Neural cell (in vitro differentiated cells): ENCODE measurements at regions not wholly inside any gene's neighbourhood (a gene's known extent, or its start where the extent isn't known, plus 50 kb on each side); places are given as distances from the start of the nearest gene placed in this dataset.

ENCODE experiments used
- H2AFZ ChIP-seq: fragments of 200-600, 300-800 bp; sonication (generic), shearing (Covaris generic); 2 replicates; pipeline ENCODE4 v1.6.0; 2014; ENCODE audit warnings: low read depth, mild to moderate bottlenecking, antibody characterized with exemption, low read length, moderate library complexity
- H3F3A ChIP-seq: fragments of 200-600 bp; shearing (Covaris generic); 2 replicates; pipeline ENCODE4 v1.6.1; 2016; ENCODE audit warnings: mild to moderate bottlenecking, moderate library complexity, mixed read lengths, antibody characterized with exemption, low read length; ENCODE audit not compliant: insufficient read depth, poor library complexity, severe bottlenecking
- H3K27ac ChIP-seq: fragments of 200-600, 300-800 bp; sonication (generic), shearing (Covaris generic); 2 replicates; pipeline ENCODE4 v1.5.1; 2014; ENCODE audit warnings: mild to moderate bottlenecking, low read length, moderate library complexity
- H3K27me3 ChIP-seq: fragments of 300-800, 200-600 bp; sonication (generic), shearing (Covaris generic); 2 replicates; pipeline ENCODE4 v1.6.0; 2014; ENCODE audit warnings: mild to moderate bottlenecking, low read depth, low read length, moderate library complexity; ENCODE audit not compliant: insufficient read depth
- H3K36me3 ChIP-seq: fragments of 300-800, 200-600 bp; sonication (generic), shearing (Covaris generic); 2 replicates; pipeline ENCODE4 v1.5.1; 2014; ENCODE audit warnings: mild to moderate bottlenecking, antibody characterized with exemption, low read length, moderate library complexity; ENCODE audit not compliant: insufficient read depth
- H3K4me2 ChIP-seq: fragments of 300-800, 200-600 bp; sonication (generic), shearing (Covaris generic); 2 replicates; pipeline ENCODE4 v1.6.0; 2014; ENCODE audit warnings: mild to moderate bottlenecking, low read length
- H3K4me3 ChIP-seq: fragments of 300-800, 200-600 bp; sonication (generic), shearing (Covaris generic); 2 replicates; pipeline ENCODE4 v1.5.1; 2014; ENCODE audit warnings: mild to moderate bottlenecking, low read length, moderate library complexity
- H3K79me2 ChIP-seq: fragments of 200-600 bp; shearing (Covaris generic); replicated peaks from 2 replicates; pipeline ENCODE4 v1.6.0; 2014; ENCODE audit warnings: mild to moderate bottlenecking, low read length, moderate library complexity; ENCODE audit not compliant: insufficient read depth
- H3K9ac ChIP-seq: fragments of 300-800, 200-600 bp; sonication (generic), shearing (Covaris generic); 2 replicates; pipeline ENCODE4 v1.6.1; 2016; ENCODE audit warnings: mild to moderate bottlenecking, low read length, mixed read lengths
- H3K9me2 ChIP-seq: fragments of 200-600 bp; shearing (Covaris generic); 2 replicates; pipeline ENCODE4 v1.6.1; 2016; ENCODE audit warnings: mild to moderate bottlenecking, low read length, mixed read lengths; ENCODE audit not compliant: insufficient read depth
- H3K9me3 ChIP-seq: fragments of 200-600, 300-800 bp; sonication (generic), shearing (Covaris generic); 2 replicates; pipeline ENCODE4 v1.6.1; 2016; ENCODE audit warnings: mild to moderate bottlenecking, mixed run types, low read length, moderate library complexity, mixed read lengths
- H4K20me1 ChIP-seq: fragments of 200-600 bp; shearing (Covaris generic); 2 replicates; pipeline ENCODE4 v1.6.1; 2016; ENCODE audit warnings: mild to moderate bottlenecking, mixed run types; ENCODE audit not compliant: insufficient read depth
- EP300 ChIP-seq: fragments of 450-650 bp; conservative IDR thresholded peaks from 2 replicates; pipeline ENCODE4 v1.6.1; 2014; ENCODE audit warnings: antibody characterized with exemption, mild to moderate bottlenecking, moderate library complexity; ENCODE audit not compliant: poor library complexity, severe bottlenecking
- EZH2 ChIP-seq: fragments of 200-600, 300-800 bp; shearing (Covaris generic), sonication (generic); IDR thresholded peaks from 2 replicates; pipeline ENCODE4 v1.6.1; 2014; ENCODE audit warnings: antibody characterized with exemption, low read length, borderline replicate concordance, mild to moderate bottlenecking; ENCODE audit not compliant: insufficient read depth, poor library complexity, severe bottlenecking
- MXI1 ChIP-seq: fragments of 450-650 bp; conservative IDR thresholded peaks from 2 replicates; pipeline ENCODE4 v1.6.1; 2014; ENCODE audit warnings: antibody characterized with exemption, mild to moderate bottlenecking; ENCODE audit not compliant: poor library complexity, severe bottlenecking
- POLR2AphosphoS5 ChIP-seq: IDR thresholded peaks from 2 replicates; pipeline ENCODE4 v1.6.1; 2012
- RAD21 ChIP-seq: fragments of 450-650 bp; conservative IDR thresholded peaks from 2 replicates; pipeline ENCODE4 v1.6.1; 2014; ENCODE audit warnings: antibody characterized with exemption, mild to moderate bottlenecking, moderate library complexity
- SMC3 ChIP-seq: fragments of 450-650 bp; conservative IDR thresholded peaks from 2 replicates; pipeline ENCODE4 v1.6.1; 2014; ENCODE audit warnings: antibody characterized with exemption, mild to moderate bottlenecking, moderate library complexity; ENCODE audit not compliant: poor library complexity
- TAF1 ChIP-seq: IDR thresholded peaks from 2 replicates; pipeline ENCODE4 v1.6.1; 2012; ENCODE audit warnings: low read depth
- TF ChIP-seq, protein P1 (sequence below): fragments of 450-650 bp; IDR thresholded peaks from 2 replicates; pipeline ENCODE4 v1.5.1; 2014; ENCODE audit warnings: antibody characterized with exemption, mild to moderate bottlenecking, moderate library complexity; ENCODE audit not compliant: poor library complexity, severe bottlenecking
- TF ChIP-seq, protein P2 (sequence below): IDR thresholded peaks from 2 replicates; pipeline ENCODE4 v1.6.1; 2012; ENCODE audit warnings: borderline replicate concordance

DNA sequence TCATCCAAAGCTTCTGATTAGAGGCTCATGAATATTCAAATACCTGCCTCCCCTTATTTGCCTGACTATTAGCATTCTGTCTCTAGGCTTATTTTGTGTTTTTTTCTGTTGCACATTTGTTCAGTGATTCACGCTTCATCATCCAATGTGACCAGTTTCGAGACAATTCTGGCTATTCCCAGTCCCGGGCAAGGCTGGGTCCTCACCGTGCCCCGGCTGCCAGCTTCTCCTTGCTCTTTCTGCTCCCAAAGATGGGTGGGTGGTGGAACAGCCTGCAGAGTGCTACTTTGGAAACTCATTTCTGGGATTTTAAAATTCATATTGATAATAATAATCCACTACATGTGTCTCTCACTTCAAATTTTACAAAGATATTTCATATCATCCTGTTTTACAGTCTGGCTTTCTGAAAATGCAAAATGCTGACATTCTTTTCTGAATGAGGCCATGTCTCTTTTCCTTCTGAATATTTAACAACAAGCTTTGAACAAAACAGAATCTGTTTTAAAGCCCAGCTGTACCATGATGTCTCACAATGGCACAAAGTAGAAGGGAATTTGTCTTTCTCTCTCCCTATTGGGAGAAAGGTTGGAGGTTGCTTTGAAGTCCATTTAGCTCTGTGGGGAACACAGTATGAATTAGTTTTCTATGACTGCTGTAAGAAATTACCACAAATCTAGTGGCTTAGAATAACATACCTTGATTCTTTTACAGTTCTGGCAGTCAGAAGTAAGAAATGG lies 116.9 kb upstream of the CDH13 start:
- no peak overlapping the region for H3K4me2 ChIP-seq
- H3K27me3 ChIP-seq: no peaks in the 10 kb centered on the region
- H3K9ac ChIP-seq: no peak overlapping the region
- TF ChIP-seq MXI1: no peak
- TF ChIP-seq TAF1: no peak
- TF ChIP-seq POLR2AphosphoS5: no peak
- no peak for TF ChIP-seq RAD21
- TF ChIP-seq EP300: no peak
- TF ChIP-seq, protein P1, sequence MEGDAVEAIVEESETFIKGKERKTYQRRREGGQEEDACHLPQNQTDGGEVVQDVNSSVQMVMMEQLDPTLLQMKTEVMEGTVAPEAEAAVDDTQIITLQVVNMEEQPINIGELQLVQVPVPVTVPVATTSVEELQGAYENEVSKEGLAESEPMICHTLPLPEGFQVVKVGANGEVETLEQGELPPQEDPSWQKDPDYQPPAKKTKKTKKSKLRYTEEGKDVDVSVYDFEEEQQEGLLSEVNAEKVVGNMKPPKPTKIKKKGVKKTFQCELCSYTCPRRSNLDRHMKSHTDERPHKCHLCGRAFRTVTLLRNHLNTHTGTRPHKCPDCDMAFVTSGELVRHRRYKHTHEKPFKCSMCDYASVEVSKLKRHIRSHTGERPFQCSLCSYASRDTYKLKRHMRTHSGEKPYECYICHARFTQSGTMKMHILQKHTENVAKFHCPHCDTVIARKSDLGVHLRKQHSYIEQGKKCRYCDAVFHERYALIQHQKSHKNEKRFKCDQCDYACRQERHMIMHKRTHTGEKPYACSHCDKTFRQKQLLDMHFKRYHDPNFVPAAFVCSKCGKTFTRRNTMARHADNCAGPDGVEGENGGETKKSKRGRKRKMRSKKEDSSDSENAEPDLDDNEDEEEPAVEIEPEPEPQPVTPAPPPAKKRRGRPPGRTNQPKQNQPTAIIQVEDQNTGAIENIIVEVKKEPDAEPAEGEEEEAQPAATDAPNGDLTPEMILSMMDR: no peak
- no peak for TF ChIP-seq SMC3
- no peak for TF ChIP-seq EZH2
- TF ChIP-seq, protein P2, sequence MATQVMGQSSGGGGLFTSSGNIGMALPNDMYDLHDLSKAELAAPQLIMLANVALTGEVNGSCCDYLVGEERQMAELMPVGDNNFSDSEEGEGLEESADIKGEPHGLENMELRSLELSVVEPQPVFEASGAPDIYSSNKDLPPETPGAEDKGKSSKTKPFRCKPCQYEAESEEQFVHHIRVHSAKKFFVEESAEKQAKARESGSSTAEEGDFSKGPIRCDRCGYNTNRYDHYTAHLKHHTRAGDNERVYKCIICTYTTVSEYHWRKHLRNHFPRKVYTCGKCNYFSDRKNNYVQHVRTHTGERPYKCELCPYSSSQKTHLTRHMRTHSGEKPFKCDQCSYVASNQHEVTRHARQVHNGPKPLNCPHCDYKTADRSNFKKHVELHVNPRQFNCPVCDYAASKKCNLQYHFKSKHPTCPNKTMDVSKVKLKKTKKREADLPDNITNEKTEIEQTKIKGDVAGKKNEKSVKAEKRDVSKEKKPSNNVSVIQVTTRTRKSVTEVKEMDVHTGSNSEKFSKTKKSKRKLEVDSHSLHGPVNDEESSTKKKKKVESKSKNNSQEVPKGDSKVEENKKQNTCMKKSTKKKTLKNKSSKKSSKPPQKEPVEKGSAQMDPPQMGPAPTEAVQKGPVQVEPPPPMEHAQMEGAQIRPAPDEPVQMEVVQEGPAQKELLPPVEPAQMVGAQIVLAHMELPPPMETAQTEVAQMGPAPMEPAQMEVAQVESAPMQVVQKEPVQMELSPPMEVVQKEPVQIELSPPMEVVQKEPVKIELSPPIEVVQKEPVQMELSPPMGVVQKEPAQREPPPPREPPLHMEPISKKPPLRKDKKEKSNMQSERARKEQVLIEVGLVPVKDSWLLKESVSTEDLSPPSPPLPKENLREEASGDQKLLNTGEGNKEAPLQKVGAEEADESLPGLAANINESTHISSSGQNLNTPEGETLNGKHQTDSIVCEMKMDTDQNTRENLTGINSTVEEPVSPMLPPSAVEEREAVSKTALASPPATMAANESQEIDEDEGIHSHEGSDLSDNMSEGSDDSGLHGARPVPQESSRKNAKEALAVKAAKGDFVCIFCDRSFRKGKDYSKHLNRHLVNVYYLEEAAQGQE: no peak
- no peaks in the 10 kb centered on the region for H3K9me3 ChIP-seq
- H3K36me3 ChIP-seq: no peaks in the 10 kb centered on the region
- no peaks in the 10 kb centered on the region for H3F3A ChIP-seq
- H4K20me1 ChIP-seq: no peaks in the 10 kb centered on the region
- no peaks in the 10 kb centered on the region for H3K79me2 ChIP-seq
- no peaks in the 10 kb centered on the region for H3K9me2 ChIP-seq
- H2AFZ ChIP-seq: no peak overlapping the region
- no peak overlapping the region for H3K27ac ChIP-seq
- H3K4me3 ChIP-seq: no peak overlapping the region

DNA sequence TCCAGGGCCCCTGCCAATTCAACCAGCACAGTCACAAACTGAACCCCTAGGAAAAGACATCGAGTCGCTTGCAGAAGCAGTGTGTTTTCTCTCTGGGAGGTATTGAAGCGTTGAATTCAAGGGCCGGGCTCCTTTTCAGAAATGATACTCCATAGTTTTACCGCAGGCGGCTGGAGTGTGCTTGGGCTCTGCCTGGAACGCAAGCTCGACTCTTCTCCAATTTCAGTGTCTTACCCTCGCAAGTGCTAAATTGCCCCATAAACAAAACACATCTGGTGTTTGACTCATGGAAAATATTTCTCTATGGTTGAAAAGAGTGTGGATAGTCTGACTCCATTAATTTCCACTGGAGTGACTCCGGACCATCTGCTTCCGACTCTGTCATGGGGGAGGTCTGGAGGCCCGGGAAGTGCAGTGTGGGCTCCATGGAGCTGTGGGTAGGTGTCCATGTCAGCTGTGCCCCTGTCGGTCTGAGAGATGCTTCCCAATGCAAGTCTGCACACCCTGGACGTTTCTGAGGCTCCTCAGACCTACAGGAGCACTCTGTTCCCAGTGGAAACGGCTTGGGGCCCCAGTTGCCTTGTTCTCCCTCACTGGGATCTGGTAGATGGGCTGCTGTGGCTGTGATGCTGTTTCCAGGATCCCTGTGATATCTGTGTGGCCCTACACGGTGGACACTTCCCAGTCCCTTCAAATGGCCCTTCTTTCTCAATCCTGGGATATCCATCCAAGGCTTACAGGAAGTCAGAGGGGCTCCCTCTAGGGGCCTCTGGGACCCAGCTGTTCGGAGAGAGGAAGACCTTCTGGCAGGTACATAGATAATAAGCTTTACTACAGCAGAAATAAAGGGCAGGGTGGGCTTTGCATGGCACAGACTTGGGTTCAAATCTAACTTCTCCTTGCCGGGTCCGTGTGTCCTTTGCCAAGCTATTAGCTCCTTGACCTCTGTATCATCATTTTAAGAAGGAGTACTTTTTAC lies 119.8 kb upstream of the CDH13 start:
- Histone ChIP-seq H3F3A (no peaks in the 10 kb centered on the region), H3K4me2 (no peak overlapping the region), H3K4me3 (no peak overlapping the region), H3K9ac (no peak overlapping the region), H3K79me2 (no peaks in the 10 kb centered on the region), H3K9me2 (no peaks in the 10 kb centered on the region), H3K9me3 (no peaks in the 10 kb centered on the region), H3K36me3 (no peaks in the 10 kb centered on the region), H4K20me1 (no peaks in the 10 kb centered on the region), H3K27me3 (no peaks in the 10 kb centered on the region), H2AFZ (no peak overlapping the region), H3K27ac (no peak overlapping the region)
- TF ChIP-seq EP300: no peak
- TF ChIP-seq, protein P1: no peak
- no peak for TF ChIP-seq POLR2AphosphoS5
- no peak for TF ChIP-seq RAD21
- no peak for TF ChIP-seq SMC3
- TF ChIP-seq, protein P2: no peak
- no peak for TF ChIP-seq EZH2
- no peak for TF ChIP-seq MXI1
- TF ChIP-seq TAF1: no peak
